ENCODE measurements at regions not wholly inside any gene's neighbourhood (a gene's known extent, or its start where the extent isn't known, plus 50 kb on each side); places are given as distances from the start of the nearest gene placed in this dataset.

DNA sequence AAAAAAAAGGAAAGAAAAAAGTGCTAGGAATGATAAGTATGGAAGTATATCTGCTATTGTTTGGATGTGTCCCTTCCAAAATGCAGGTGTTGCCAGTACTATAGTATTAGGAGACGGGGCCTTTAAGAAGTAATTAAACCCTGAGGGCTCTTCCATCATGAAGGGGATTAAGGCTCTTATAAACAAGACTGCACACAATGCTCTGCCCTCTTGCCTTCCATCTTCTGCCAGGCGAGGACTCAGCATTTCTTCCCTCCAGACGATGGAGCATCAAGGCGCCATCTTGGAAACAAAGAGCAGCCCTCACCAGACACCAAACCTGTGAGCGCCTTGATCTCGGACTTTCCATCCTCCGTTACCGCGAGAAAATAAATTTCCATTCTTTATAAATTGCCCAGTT is 120.1 kb upstream of the GPM6A start:
- TF ChIP-seq POLR2AphosphoS5 (IDR thresholded peaks at IDR 0.05; ENCODE audit: insufficient read depth in 1 of 2, low read depth in 1 of 2): no peak
- TF ChIP-seq, protein P1, sequence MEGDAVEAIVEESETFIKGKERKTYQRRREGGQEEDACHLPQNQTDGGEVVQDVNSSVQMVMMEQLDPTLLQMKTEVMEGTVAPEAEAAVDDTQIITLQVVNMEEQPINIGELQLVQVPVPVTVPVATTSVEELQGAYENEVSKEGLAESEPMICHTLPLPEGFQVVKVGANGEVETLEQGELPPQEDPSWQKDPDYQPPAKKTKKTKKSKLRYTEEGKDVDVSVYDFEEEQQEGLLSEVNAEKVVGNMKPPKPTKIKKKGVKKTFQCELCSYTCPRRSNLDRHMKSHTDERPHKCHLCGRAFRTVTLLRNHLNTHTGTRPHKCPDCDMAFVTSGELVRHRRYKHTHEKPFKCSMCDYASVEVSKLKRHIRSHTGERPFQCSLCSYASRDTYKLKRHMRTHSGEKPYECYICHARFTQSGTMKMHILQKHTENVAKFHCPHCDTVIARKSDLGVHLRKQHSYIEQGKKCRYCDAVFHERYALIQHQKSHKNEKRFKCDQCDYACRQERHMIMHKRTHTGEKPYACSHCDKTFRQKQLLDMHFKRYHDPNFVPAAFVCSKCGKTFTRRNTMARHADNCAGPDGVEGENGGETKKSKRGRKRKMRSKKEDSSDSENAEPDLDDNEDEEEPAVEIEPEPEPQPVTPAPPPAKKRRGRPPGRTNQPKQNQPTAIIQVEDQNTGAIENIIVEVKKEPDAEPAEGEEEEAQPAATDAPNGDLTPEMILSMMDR (IDR thresholded peaks at IDR 0.05): no peak
- no peak for TF ChIP-seq POLR2A (IDR thresholded peaks at IDR 0.05)
- Histone ChIP-seq H3K27ac (no peak overlapping the region), H3K9me3 (no peaks in the 10 kb centered on the region), H3K27me3 (no peaks in the 10 kb centered on the region), H3K36me3 (no peaks in the 10 kb centered on the region), H3K4me3 (no peak overlapping the region), H3K4me1 (no peaks in the 10 kb centered on the region)
- intact Hi-C loops (cut with DNase I): no loop called here
- DNase-seq (ENCODE audit: extremely low spot score in 2 of 2): no peak

DNA sequence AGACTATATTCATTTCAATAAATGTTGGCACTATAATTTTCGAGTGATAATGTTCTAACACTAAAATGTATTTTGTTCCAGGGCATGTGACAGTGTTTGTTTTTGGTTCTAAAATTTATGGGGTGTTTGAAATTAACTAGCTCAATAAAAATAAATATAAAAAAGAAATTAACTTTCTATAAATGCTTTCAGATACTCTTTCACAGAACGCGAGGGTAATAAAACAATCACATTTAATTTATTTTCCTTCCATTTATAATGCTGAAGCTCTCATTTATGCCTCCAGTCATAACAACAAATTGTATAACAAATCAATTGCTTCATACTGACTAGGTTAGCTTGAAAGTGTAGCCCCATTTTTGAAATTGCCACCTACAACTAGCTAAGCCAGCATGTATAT is 122.4 kb upstream of the GPM6A start:
- Histone ChIP-seq H3K9me3 (no peaks in the 10 kb centered on the region), H3K4me3 (no peak overlapping the region)

DNA sequence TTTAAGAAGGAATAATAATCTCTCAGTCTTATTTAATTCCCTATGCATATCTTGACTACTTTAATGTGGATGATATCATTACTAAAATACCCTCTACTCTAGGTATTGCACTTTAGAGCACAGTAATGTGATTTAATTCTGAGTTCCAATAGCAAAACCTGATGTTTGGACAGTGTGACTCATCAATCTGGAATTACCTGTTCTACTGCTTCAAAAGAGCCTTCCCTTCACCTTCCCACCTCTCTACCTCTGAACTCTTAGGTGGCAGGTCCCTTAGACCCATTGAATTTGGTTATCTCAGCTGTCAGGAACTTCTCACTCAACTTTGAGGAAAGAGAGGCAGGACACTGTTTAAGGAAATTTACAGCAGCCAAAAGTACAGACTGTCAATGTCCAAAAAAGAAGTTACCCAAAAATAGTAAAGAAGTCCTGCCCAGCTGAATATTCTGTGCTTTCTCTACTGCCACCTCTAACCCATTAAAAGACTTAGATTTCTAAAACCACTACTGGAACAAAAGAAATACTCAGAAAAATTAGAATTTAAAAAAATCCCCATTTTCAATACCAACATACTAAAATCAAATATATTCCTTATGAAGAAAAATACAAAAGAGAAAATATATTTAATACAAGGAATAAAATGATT is 123.1 kb upstream of the GPM6A start:
- no peaks in the 10 kb centered on the region for H3K4me1 ChIP-seq
- no peak for DNase-seq (ENCODE audit: extremely low spot score in 2 of 2)
- H3K4me3 ChIP-seq: no peak overlapping the region
- no peaks in the 10 kb centered on the region for H3K36me3 ChIP-seq
- no peaks in the 10 kb centered on the region for H3K9me3 ChIP-seq
- H3K27ac ChIP-seq: no peak overlapping the region
- intact Hi-C loops (cut with DNase I): no loop called here
- TF ChIP-seq, protein P1 (IDR thresholded peaks at IDR 0.05): no peak
- TF ChIP-seq POLR2AphosphoS5 (IDR thresholded peaks at IDR 0.05; ENCODE audit: insufficient read depth in 1 of 2, low read depth in 1 of 2): no peak
- TF ChIP-seq POLR2A (IDR thresholded peaks at IDR 0.05): no peak
- no peaks in the 10 kb centered on the region for H3K27me3 ChIP-seq

More for the DNA sequence above, 122.4 kb upstream of the GPM6A start:
- H3K36me3 ChIP-seq: no peaks in the 10 kb centered on the region
- H3K4me1 ChIP-seq: no peaks in the 10 kb centered on the region
- DNase-seq (ENCODE audit: extremely low spot score in 2 of 2): no peak
- H3K27ac ChIP-seq: no peak overlapping the region
- H3K27me3 ChIP-seq: no peaks in the 10 kb centered on the region
- intact Hi-C loops (cut with DNase I): no loop called here
- TF ChIP-seq POLR2AphosphoS5 (IDR thresholded peaks at IDR 0.05; ENCODE audit: insufficient read depth in 1 of 2, low read depth in 1 of 2) (no peak), POLR2A (IDR thresholded peaks at IDR 0.05) (no peak)
- TF ChIP-seq, protein P1 (IDR thresholded peaks at IDR 0.05): no peak

DNA sequence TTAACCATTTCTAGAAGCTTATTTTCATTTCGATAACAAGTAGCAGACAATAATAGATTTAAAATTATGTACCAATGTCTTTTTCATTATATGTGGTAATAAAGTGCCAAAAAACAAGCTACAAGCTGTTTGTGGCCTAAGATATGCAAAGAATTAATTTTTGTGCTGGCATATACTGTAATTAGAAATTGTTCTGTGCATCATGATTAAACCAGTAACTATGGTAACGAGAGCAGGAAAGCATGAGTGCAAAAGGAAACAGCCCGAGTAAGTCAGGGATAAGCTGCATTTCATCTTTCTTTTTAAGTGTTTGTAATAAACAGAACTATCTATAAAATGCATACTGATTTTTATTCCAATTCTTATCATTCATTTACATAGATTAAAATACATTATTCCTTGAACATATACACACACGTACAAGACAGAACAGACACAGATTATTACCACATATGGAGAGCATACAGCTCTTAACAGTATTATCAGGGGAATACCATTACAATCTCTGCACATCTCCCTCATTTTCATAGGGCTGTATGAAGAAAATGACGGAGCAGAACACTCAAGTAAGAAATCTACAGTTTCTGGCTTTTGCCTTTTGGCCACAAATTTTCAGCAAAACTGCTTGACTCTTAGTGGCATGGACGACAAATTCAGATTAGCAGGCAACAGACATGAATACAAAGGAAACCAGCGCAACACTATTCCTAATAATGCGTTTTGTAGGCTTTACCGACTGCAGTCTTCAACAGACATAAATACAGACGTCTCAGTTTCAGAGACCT is 121.3 kb upstream of the WDR17 start:
- Histone ChIP-seq H3K36me3 (no peaks in the 10 kb centered on the region), H3K9me3 (no peaks in the 10 kb centered on the region), H3K27me3 (no peaks in the 10 kb centered on the region), H3K4me3 (no peak overlapping the region), H3K27ac (no peak overlapping the region), H3K4me1 (peaks cover 5% of the 10 kb centered on the region)
- TF ChIP-seq POLR2A (IDR thresholded peaks at IDR 0.05): no peak
- TF ChIP-seq POLR2AphosphoS5 (IDR thresholded peaks at IDR 0.05; ENCODE audit: insufficient read depth in 1 of 2, low read depth in 1 of 2): no peak
- TF ChIP-seq, protein P1 (IDR thresholded peaks at IDR 0.05): no peak
- DNase-seq (ENCODE audit: extremely low spot score in 2 of 2): no peak
- intact Hi-C loops (cut with DNase I): no loop called here
